ENCODE measurements at regions not wholly inside any gene's neighbourhood (a gene's known extent, or its start where the extent isn't known, plus 50 kb on each side); places are given as distances from the start of the nearest gene placed in this dataset.
A peak's percentile ranks its signal among the peaks of the same experiment; 100 is the strongest.

DNA sequence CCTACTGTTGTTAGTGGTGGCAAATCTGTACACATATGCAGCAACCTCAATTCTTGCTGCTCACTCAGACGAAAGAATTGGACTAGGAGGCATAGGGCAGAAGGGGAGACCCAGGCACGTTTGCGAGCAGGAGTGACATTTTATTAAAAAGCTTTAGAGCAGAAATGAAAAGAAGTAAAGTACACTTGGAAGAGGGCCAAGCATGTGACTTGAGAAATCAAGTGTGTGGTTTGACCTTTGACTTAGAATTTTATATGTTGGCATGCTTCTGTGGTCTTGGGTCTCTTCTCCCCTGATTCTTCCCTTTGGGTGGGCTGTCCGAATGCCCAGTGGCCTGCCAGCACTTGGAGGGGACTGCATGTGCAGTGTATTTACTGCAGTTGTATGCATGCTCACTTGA lies 205.5 kb upstream of the SEMA3D start:
- H3K9me3 ChIP-seq = peaks cover 0 to 1% of the 10 kb centered on the region in 2 donors
- no peak overlapping the region for H3K27ac ChIP-seq
- intact Hi-C loops (cut with DNase I) = no loop called here
- no peak for DNase-seq
- no peaks in the 10 kb centered on the region for H3K4me1 ChIP-seq
- TF ChIP-seq CTCF (IDR thresholded peaks at IDR 0.05) = no peak
- no peaks in the 10 kb centered on the region for H3K36me3 ChIP-seq
- ATAC-seq = no peak
- no peaks in the 10 kb centered on the region for H3K27me3 ChIP-seq
- no peak overlapping the region for H3K4me3 ChIP-seq

- no peak for TF ChIP-seq CTCF (IDR thresholded peaks at IDR 0.05)
Measured at GRCh38 chr7:85386460-85386859, 199.6 kb upstream of the SEMA3D start.

DNA sequence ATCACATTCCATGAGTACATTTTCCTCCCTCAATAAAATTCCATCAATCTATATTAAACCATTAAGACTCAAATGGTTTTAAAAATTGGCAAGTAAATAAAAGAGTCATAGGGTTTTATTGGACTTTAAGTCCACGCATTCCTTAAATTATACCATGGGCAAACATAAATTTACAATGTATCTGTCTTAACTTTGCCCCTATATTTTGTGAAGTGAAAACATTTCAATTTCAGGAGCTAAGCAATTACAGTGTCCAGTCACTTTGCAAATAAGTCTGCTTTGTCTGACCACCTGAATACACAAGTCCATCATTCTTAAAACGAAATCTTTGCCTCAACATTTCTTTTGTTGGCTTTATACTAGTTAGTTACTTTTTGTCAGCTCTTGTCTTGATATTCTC lies 197.5 kb upstream of the SEMA3D start:
- DNase-seq (no peak), ATAC-seq (no peak)
- Histone ChIP-seq H3K27ac (no peak overlapping the region), H3K9me3 (peaks cover 0 to 5% of the 10 kb centered on the region in 2 donors), H3K4me3 (no peak overlapping the region), H3K4me1 (no peaks in the 10 kb centered on the region), H3K36me3 (no peaks in the 10 kb centered on the region), H3K27me3 (no peaks in the 10 kb centered on the region)
- intact Hi-C loops (cut with DNase I) = no loop called here
- no peak for TF ChIP-seq CTCF (IDR thresholded peaks at IDR 0.05)

More at GRCh38 chr7:85386460-85386859, 199.6 kb upstream of the SEMA3D start:
- Histone ChIP-seq H3K9me3 (no peaks in the 10 kb centered on the region), H3K4me1 (no peaks in the 10 kb centered on the region), H3K27me3 (no peaks in the 10 kb centered on the region), H3K36me3 (no peaks in the 10 kb centered on the region), H3K4me3 (no peak overlapping the region), H3K27ac (no peak overlapping the region)
- intact Hi-C loops (cut with DNase I) = no loop called here
- DNase-seq (no peak), ATAC-seq (no peak)

DNA sequence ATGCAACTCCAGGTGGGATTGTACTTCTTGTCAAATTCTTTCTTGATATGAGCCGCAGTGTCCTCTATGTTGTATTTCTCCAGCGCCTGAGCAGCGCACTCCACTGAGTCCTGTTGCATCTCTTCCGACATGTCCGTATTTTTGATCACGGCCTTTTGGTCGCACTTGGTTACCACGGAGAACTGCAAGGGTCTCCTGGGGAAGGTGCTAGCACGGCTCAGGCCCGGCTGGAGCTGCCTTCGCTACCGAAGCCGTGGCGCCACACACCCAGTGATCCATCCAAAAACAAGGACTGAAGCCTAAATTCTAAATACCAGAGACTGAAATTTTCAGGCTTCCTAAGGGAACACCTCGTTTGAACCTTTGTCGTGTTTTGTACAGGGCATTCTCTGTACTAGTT lies 194.4 kb upstream of the SEMA3D start:
- TF ChIP-seq CTCF (IDR thresholded peaks at IDR 0.05) = no peak
- Histone ChIP-seq H3K36me3 (no peaks in the 10 kb centered on the region), H3K4me1 (no peaks in the 10 kb centered on the region), H3K27ac (no peak overlapping the region), H3K9me3 (peaks cover 0 to 8% of the 10 kb centered on the region in 2 donors), H3K27me3 (no peaks in the 10 kb centered on the region), H3K4me3 (no peak overlapping the region)
- ATAC-seq (no peak), DNase-seq (peak in 1 of 4 donors; percentile 40)
- intact Hi-C loops (cut with DNase I) = no loop called here

DNA sequence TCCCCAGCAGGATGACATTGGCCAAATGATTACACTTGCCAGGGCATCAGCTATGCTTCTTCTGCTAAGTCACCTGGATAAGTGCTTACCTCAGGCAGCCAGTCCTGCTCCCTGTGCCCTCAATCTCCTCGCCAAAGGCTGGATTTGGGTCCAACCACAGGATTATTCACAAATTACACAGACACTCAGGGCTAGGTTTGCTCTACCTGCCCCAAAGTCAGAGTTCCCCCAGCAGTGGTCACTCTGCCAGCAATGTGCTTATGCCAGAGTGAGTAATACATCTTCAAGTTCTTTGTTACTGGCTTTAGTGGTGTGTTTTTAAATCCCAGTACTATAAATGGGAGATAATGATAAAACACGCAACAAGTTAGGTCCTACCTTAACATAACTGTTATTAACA lies 189.7 kb upstream of the SEMA3D start:
- ATAC-seq = no peak
- H3K27me3 ChIP-seq = no peaks in the 10 kb centered on the region
- no peak for TF ChIP-seq CTCF (IDR thresholded peaks at IDR 0.05)
- DNase-seq = no peak
- no peaks in the 10 kb centered on the region for H3K36me3 ChIP-seq
- no peak overlapping the region for H3K4me3 ChIP-seq
- H3K27ac ChIP-seq = no peak overlapping the region
- H3K9me3 ChIP-seq = peaks cover 0 to 8% of the 10 kb centered on the region in 2 donors
- H3K4me1 ChIP-seq = no peaks in the 10 kb centered on the region
- intact Hi-C loops (cut with DNase I) = no loop called here
